ENCODE measurements at regions not wholly inside any gene's neighbourhood (a gene's known extent, or its start where the extent isn't known, plus 50 kb on each side); places are given as distances from the start of the nearest gene placed in this dataset.

DNA sequence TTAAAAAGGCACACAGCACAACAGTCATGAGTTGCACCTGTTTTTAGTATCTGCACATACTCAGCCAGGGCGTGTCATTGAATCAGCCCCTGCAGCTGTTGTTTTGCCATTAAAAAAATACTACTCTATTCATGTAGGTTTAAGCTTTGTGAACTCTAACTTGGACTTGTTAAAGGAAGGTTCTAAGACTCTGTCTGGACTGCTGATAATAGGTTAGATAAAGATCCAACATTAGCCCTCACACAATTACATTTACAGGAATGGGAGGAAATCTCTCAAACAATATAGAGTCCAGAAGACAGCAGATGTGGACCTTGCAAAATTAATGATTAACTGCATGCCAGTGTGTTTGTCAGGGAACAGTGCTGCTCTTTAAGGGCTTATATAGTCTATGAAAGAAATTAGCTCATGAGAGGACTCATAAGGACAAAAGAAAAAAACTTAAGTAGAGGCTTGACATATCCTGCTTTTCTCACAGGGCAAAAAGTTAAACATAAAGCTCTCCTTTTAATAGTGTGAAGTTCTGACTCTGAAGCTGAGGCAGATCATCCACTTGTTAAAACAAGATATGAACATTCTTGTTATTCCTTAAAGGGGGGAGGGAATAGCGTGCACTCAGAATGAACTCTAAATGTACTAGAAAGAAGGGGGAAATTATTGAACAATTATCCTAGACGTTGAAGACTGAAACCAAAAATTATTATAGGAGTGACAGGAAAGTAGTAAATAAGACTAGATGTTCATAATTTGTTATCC, 243.6 kb downstream of the NDFIP2 start:
- intact Hi-C loops (cut with DNase I), result no loop called here
- no peaks in the 10 kb centered on the region for H3K36me3 ChIP-seq
- H3K4me1 ChIP-seq (ENCODE audit: insufficient read depth), result no peaks in the 10 kb centered on the region
- no peaks in the 10 kb centered on the region for H3K9me3 ChIP-seq
- WGBS, 3 donors, result 42 to 47% (median 46%) methylated on average over 3 of the region's 3 CpGs
- no peaks in the 10 kb centered on the region for H3K27me3 ChIP-seq
- TF ChIP-seq EP300 (IDR thresholded peaks at IDR 0.05), result no peak
- TF ChIP-seq POLR2A (IDR thresholded peaks at IDR 0.05), result no peak
- TF ChIP-seq, protein P1, sequence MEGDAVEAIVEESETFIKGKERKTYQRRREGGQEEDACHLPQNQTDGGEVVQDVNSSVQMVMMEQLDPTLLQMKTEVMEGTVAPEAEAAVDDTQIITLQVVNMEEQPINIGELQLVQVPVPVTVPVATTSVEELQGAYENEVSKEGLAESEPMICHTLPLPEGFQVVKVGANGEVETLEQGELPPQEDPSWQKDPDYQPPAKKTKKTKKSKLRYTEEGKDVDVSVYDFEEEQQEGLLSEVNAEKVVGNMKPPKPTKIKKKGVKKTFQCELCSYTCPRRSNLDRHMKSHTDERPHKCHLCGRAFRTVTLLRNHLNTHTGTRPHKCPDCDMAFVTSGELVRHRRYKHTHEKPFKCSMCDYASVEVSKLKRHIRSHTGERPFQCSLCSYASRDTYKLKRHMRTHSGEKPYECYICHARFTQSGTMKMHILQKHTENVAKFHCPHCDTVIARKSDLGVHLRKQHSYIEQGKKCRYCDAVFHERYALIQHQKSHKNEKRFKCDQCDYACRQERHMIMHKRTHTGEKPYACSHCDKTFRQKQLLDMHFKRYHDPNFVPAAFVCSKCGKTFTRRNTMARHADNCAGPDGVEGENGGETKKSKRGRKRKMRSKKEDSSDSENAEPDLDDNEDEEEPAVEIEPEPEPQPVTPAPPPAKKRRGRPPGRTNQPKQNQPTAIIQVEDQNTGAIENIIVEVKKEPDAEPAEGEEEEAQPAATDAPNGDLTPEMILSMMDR (IDR thresholded peaks at IDR 0.05), result no peak
- no peak for DNase-seq
- H3K27ac ChIP-seq, result no peak overlapping the region
- no peak overlapping the region for H3K4me3 ChIP-seq

DNA sequence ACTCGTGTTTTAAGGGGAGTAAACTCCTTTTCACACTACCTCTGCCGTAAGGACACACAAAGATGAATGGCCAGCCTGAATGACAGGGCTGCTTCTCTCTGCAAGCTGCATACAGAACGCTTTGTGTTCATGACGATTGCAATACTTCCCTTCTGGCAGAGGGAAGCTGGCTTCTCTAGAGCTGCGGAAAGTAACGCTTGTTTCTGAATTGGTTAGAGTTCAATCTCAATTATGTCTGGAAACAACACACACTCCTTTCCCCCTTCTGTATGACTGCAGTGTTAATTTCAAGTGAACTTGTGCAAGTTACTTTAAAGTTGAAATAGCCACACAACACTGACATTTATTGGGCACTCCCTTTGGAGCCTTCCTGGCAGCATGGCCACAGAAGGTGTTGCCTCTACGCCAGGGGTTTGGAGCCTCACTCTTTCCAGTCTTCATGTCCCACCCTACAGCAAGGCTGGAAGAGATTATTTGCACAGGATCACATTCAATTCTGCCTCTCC, 242.6 kb downstream of the NDFIP2 start:
- WGBS, 3 donors, result 57 to 84% (median 72%) methylated on average over 7 of the region's 7 CpGs
- intact Hi-C loops (cut with DNase I), result no loop called here

DNA sequence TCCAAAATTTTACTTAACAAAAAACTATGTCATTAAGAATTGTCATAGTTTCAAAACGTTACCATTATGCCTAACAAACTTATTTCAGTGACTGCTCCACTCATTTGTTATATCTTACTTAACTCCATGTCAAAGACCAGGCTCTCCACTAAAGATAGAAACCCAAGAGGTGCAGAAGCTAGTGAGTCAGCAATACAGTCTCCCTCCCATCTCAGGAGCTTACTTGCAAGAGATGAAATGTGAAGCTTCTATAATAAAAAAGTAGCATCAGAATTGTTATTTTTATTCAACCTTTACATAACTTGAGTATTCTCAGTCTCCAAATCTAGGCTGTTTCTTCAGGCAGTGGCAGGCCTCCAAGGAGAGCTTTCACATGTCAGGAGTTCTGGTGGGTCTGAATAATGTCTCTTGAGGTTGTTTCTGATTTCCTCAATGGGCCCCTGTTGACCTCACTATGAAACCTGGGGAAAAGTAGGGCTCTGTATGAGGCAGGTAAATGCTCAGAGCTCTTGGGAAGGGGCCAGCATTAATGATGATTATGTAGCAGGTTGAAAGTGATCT, 242.0 kb downstream of the NDFIP2 start:
- Histone ChIP-seq H3K27ac (no peak overlapping the region), H3K4me3 (no peak overlapping the region), H3K9me3 (no peaks in the 10 kb centered on the region), H3K4me1 (ENCODE audit: insufficient read depth) (no peaks in the 10 kb centered on the region), H3K27me3 (no peaks in the 10 kb centered on the region), H3K36me3 (no peaks in the 10 kb centered on the region)
- WGBS, 3 donors, result 52 to 59% (median 59%) methylated on average over 1 of the region's 1 CpG
- intact Hi-C loops (cut with DNase I), result no loop called here
- no peak for DNase-seq
- no peak for TF ChIP-seq EP300 (IDR thresholded peaks at IDR 0.05)
- TF ChIP-seq, protein P1 (IDR thresholded peaks at IDR 0.05), result no peak
- no peak for TF ChIP-seq POLR2A (IDR thresholded peaks at IDR 0.05)

More for the DNA sequence above, 242.6 kb downstream of the NDFIP2 start:
- H3K36me3 ChIP-seq, result no peaks in the 10 kb centered on the region
- H3K27me3 ChIP-seq, result no peaks in the 10 kb centered on the region
- no peaks in the 10 kb centered on the region for H3K9me3 ChIP-seq
- no peaks in the 10 kb centered on the region for H3K4me1 ChIP-seq (ENCODE audit: insufficient read depth)
- no peak overlapping the region for H3K27ac ChIP-seq
- no peak for TF ChIP-seq POLR2A (IDR thresholded peaks at IDR 0.05)
- TF ChIP-seq, protein P1 (IDR thresholded peaks at IDR 0.05), result no peak
- no peak for TF ChIP-seq EP300 (IDR thresholded peaks at IDR 0.05)
- DNase-seq, result no peak
- no peak overlapping the region for H3K4me3 ChIP-seq

DNA sequence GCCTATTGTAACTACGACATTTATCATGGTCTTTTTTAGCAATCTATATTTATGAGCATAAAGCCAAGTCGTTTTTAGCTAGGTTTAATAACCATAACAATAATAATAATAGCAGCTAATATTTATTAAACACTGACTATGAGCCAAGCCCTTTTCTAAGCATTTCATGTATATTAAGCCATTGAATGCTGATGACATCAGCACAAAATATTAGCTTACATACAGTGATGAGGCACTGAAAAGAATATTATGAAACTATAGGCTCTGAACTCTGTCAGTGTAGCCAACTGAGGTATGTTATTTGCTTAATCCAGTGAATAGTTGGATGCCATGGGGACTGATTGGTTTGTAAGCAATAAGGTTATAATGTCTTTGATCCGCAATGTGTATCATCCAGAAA, 235.2 kb downstream of the NDFIP2 start:
- H3K4me3 ChIP-seq, result no peak overlapping the region
- H3K4me1 ChIP-seq (ENCODE audit: insufficient read depth), result no peaks in the 10 kb centered on the region
- 63 to 70% (median 68%) methylated on average over 3 of the region's 3 CpGs for WGBS, 3 donors
- TF ChIP-seq EP300 (IDR thresholded peaks at IDR 0.05) (no peak), POLR2A (IDR thresholded peaks at IDR 0.05) (no peak)
- TF ChIP-seq, protein P1 (IDR thresholded peaks at IDR 0.05), result no peak
- intact Hi-C loops (cut with DNase I), result no loop called here
- no peaks in the 10 kb centered on the region for H3K36me3 ChIP-seq
- no peak overlapping the region for H3K27ac ChIP-seq
- H3K27me3 ChIP-seq, result no peaks in the 10 kb centered on the region
- DNase-seq, result no peak
- no peaks in the 10 kb centered on the region for H3K9me3 ChIP-seq

All from ovary (tissue), 7 donors.